GM18858 (cell line): ENCODE measurements at regions not wholly inside any gene's neighbourhood (a gene's known extent, or its start where the extent isn't known, plus 50 kb on each side); places are given as distances from the start of the nearest gene placed in this dataset.
"Not testable (repeated sequence)": the region's sequence is repeated elsewhere in the genome, so short reads cannot be mapped to it uniquely, and the experiment has no call there.

Experiments
- ATAC-seq: cut with Tn5 transposase; IDR thresholded peaks from one replicate; pipeline ENCODE4 v1.9.1; 2021; ENCODE audit not compliant: unreplicated experiment

DNA sequence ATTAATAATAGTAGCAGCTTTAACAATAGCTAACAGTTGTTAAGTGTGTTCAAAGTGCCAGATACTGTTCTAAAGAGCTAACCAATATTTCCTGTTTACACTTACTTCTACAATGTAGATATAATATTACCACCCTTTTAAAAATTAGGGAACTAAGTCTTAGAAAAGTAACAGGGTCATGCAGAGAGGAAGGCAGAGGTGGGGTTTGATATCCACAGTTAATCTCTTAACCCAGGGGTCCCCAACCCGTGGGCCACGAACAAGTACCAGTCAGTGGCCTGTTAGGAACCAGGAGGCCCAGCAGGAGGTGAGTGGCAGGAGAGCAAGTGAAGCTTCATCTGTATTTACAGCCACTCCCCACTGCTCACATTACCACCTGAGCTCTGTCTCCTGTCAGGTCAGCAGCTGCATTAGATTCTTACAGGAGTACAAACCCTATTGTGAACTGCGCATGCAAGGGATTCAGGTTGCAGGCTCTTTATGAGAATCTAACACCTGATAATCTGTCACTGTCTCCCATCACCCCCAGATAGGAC, 89.1 kb downstream of the ACTL7B start:
- no peak for ATAC-seq

DNA sequence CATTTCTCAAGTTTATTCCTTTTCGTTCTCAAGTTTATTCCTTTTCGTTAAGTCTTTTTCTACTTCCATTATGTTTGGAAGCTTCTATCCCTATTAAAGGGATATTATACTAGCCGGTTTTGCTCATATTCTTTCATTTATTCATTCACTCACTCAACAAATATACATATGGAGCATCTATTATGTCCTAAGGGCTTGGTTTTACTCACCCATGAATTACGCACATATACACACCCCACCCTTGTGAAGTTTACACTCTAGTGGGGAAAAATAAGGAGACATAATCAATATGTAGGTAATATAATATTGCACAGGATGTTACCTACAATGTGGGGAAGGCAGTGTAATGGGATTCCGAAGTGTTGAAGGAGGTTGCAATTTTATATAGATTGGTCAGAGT, 90.5 kb downstream of the ACTL7B start:
- no peak for ATAC-seq

DNA sequence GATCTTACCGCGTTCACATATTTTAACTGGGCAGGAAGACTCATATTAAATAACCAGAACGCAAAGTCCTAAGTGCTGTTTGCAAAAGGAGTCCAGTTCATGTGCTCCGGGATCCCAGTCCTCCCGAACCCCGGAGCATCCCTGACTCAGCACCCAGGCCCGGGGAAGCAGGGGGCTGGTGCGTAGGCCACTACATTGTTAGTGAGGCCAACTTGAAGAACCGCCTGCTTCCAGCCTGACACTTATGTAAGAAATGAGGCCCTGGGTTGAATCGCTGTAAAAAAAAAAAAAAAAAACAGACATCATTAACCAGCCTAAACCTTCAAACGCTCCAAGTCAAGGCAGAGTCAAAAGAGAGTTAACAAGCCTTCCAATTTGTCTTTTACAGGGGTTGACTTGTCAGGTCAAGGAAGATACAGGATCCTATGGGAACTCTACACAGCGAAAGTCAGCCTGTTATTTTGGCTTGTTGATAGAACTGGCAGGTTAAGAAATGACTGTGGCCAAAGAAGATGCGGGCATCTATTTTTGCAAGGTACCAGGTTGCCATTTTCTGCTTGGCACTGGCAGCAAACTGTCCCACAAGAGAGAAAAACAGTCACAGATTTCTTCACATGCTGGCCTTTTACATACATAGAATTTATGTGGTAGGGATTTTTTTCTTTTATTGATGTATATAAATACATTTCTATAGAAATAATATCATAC, 93.3 kb downstream of the ACTL7B start:
- no peak for ATAC-seq

DNA sequence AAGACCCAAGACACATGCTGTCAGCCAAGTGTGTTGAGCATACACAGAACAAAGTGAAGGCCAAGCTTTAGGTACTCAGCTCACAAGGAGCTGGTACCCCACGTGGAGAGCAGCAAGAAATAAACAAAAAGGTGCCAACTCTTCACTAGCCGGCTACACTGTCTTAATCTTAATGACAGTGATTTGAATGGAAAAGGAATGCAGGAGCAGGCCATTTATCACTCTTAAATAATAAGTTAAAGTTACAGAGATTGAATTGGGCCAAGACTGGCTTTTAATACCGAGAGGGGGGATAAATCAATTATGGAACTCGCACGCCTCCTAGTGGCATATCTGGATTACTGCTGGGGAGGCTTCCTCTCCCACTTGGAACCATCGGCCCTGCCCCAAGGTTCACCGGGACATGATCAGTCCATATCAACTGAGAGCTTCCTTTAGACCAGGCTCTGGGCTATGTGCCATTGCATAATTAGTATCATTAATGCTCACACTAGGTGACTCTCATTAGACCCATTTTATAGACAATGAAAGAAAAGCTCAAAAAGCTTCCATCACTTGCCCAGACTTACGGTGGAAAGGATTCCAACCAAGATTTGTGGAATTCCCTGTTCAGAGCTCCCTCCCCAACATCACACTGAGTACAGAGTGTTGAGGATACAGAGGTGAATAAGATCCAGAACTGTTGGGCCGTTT, 94.0 kb downstream of the ACTL7B start:
- no peak for ATAC-seq

DNA sequence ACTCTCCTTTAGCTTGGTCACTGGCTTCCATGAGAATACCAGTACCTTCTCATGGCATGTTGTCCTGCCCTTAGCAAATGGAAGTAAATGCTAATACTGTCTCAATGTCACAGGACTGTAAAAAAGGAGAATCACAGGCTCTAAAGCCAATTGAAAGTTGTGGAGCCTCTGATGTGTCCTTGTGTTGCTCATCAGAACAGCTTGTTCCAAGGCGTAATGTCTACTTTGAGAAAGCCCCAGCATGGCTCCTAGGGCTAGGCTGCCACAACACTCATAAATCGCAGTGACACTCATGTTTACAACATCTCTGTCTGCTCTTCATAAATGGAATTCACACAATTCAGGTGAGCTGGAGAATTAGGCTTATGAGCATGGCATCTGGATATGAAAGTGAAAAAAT, 94.9 kb downstream of the ACTL7B start:
- ATAC-seq: no peak

DNA sequence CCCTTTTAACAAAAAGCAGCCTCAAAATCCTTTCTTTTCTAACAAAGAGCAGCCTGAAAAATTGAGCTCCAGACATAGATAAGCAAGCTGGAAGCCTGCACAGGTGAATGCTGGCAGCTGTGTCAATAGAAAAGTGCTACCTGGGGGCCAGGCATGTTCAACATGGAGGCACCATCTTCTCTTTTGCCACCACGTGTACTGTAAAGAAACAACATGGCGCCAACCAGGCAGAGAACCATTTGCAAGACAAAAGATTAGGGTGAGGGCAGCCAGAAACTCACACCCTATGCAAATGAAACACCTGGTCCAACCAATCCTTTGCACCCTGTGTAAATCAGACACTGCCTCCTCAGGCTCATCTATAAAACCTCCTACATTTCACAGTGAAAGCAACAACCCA, 96.0 kb downstream of the ACTL7B start:
- ATAC-seq: no peak

DNA sequence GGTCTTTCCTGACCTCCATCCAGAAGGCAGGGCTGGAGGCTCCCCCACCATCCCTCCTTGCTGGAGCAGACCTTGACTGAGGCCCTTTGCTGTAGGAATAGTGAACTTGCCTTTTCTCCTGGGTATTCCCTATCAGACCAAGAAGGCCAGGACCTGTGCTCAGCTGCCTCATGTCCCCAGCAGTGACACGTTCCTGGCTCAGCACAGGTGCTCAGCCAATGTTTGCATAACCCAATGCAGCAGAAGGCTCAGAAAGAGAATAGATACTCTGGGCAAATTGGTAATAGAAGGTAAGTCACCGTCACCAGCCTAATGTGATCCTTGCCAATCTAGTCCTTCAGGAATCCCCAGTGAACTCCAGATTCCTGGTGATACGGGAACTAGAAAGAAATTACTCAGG, 96.4 kb downstream of the ACTL7B start:
- no peak for ATAC-seq

DNA sequence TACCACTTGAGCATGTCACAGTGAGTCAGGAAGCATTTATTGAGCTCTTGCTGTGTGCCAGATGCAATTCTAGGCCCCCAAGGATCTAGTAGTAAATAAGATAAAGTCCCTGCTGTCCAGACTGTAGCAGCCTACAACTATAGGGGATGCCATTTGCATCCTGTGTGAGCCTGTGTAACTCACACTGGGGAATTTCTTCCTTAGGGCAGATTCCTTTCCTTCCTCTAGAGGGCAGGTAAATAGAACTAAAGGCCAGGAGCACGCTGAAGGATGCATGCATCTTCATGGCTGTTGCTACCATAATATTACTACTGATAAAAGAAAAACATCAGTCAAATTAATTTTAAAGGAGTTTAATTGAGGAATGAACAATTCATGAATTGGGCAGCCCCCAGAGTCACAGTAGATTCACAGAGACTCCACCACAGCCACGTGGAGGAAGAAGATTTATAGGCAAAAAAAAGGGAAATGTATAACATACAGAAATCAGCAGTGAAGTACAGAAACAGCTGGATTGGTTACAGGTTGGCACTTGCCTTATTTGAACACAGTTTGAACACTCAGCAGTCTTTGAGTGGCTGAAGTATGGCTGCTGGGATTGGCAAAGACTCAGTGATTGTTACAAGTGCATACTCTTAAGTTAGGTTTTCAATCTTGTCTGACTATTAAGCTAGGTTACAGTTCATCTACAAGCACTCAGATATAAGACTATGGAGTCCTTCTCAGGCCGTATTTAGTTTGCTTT, 98.9 kb downstream of the ACTL7B start:
- ATAC-seq: no peak

DNA sequence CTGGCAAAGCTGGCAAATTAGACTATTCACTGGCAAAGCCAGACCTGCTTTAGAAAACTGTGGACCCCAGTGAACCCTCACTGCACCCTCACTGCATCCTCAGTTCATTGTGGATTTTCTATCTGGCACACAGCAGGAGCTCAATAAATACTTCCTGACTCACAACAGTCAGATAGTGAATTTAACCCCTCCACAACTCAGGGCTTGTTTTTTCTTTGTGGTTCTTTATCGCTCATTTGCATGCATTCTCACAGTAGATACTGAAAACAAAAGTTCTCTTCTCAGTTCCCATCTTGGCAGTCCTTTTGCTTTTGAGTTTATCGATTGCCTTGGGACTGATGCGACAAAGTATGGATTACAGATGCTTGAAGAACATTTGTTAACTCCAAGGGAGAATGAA, 99.8 kb downstream of the ACTL7B start:
- peak; percentile 92 for ATAC-seq

DNA sequence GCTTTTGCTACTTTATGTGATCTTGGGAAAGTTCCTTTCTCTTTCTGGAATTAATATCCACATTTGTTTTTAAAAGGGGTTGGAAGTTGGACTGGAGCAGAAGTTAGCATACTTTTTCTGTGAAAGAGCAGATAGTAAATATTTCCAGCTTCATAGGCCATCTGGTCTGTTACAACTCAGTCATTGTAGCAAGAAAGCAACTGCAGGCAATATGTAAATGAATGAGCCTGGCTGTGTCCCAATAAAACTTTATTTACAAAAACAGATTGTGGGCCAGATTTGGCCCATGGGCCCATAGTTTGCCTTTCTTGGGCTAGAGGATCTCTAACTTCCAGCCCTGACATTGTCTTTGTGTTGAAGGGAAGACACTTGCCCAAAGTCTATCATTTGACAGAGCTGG, 104.4 kb downstream of the ACTL7B start:
- no peak for ATAC-seq

DNA sequence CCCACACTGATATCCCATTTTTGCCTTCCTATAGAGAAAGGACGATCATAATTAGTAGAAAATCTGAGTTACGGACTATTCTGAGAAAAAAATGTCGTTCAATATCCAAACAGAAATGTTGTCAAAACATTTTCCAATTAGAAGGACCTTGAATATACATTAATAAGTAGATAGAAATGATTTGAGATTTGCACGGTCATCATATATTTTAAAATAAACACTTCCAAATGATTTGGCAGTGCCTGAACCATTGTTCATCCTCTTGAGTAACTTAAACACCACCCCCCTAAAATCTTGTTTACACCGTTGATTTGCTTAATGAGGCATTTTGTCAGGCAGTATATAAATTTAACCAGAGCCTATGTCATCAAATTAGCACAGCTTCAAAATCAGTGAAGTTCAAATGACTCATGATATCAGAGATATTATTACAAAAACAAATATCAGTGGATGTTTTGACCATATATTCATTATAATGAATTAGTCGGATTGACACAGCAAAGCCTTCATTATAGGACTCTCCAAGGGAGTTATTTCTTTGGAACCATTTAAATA, 105.0 kb downstream of the ACTL7B start:
- no peak for ATAC-seq

DNA sequence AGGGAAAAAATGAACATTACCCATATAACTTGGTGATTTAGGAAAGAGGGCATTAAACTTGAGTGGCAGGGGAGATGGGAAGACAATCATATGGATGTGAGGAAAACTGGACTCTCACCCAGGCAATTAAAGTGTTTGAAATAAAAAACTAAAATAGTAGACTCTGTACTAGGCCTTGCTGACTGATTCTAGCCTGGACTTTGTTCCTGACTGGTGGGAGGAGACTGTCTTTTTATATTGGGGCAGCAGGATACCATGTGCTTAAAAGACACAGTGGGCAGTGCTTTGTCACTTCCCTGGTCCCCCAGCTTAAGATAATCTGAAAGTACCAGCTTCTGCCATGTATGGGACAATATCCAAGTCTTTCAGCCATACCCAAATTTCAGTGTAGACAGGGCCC, 107.0 kb downstream of the ACTL7B start:
- ATAC-seq: no peak

DNA sequence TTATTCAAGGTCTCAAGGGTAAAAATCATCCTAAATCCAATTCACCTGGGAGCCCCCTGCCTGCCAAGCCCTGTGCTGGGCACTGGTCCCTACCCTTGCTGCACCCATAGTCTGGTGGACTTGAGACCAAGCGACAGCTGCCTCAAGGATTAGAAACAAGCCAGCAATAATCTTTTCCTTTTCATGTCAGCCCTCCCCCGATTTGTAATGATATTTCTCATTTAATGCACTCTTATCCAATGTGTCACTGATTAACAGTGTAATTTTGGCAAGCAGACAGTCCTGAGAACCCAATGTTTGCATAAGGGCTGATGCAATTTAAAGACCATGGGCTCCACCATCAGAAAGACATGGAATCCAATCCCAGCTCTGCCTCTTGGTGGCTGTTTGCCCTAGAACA, 108.9 kb downstream of the ACTL7B start:
- no peak for ATAC-seq

DNA sequence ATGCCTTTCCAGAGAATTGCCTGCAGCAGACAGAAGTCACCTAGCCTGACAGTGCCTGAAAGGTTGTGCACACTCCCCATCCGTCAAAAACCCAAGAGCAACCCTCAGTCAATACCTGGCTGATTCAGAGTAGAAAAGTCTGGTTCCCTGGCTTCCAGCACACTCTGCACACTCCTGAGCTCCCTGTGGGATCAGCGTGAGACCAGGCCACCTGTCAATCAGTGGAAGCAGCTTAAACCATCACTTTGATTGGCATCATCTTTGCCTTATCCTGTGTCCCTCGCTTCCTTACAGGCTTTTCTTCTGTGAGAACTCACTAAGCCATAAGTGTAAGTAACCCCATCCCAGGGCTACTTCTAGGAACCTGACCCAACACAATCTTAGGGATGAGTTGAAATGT, 109.8 kb downstream of the ACTL7B start:
- no peak for ATAC-seq

DNA sequence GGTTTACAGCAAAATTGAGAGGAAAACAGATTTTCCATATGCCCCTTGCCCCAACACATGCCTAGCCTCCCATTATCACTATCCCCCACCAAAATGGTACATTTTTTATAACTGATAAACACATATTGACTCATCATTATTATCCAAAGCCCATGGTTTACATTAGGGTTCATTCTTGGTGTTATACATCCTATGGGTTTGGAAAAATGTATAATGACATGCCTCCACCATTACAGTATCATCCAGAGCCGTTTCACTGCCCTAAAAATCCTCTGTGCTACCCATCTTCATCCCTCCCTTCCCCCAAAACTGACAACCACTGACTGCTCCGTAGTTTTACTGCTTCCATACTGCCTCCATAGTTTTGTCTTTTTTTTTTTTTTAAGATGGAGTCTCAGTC, 111.1 kb downstream of the ACTL7B start:
- ATAC-seq: no peak

DNA sequence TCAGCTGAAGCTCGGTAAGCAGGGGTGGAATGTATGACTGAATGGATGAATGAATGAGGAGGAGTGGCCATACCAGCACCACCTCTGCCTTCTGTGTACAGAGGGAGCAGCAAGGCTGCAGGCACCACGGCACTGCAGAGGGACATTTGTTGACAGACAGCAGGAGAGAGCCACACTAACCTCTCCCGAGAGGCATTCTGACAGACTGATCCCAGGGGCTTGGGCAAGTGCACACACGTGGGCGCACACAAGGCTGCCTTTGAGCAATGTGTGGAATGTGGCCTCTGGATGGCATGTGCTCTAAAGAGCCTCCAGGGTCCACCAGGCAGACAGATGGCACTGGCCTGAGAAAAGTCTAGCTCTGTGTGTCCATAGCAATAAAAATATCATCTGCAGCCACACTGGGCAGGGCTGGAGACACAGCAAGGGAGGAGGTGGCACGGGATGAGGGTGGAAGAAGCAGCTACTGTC, 111.8 kb downstream of the ACTL7B start:
- ATAC-seq: no peak

DNA sequence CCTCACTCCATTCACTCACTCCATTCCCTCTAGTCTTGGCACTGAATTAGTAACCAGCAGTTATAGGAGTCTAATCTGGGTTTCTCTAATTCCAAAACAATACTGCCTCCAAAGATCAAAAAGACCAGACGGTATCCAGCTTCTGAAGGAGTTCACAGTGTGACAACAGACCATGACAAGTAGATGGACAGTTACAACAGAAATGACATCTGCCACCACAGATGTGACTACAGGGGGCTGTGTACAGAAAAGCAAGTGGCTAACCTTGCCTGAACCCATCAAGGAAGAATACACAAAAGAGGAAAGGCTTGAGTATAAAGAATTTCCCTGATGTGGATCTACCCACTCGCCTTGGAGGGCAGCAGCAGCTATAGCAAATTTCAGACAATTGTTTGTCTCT, 112.4 kb downstream of the ACTL7B start:
- ATAC-seq: no peak

DNA sequence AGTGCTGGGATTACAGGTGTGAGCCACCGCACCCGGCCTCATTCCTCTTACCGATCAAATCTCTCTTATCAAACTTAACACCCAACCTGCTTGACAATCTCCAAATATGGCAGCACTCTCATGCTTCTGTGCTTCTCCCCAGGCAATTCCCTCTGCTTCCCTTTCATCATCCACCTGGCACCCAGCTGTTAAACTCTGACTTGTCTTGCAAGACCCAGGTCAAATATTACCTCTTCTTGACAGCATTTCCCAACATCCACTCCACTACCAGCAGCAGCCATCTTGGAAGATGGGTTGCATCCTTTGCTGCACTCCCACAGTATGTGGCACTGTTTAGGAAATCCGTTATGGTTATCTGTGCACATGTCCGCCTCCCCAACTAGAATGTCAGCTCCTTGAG, 113.6 kb downstream of the ACTL7B start:
- ATAC-seq: no peak

DNA sequence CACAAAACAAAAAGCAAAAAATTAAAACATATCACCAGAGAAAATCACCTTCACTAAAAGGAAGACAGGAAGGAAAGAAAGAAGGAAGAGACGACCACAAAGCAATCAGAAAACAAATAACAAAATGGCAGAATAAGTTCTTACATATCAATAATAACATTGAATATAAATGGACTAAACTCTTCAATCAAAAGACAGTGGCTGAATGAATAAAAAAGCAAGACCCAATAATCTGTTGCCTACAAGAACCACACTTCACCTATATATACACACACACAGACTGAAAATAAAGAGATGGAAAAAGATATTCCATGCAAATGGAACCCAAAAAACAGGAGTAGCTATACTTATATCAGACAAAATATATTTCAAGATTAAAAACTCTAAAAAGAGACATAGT, 124.5 kb downstream of the ACTL7B start:
- ATAC-seq: not testable (repeated sequence)

DNA sequence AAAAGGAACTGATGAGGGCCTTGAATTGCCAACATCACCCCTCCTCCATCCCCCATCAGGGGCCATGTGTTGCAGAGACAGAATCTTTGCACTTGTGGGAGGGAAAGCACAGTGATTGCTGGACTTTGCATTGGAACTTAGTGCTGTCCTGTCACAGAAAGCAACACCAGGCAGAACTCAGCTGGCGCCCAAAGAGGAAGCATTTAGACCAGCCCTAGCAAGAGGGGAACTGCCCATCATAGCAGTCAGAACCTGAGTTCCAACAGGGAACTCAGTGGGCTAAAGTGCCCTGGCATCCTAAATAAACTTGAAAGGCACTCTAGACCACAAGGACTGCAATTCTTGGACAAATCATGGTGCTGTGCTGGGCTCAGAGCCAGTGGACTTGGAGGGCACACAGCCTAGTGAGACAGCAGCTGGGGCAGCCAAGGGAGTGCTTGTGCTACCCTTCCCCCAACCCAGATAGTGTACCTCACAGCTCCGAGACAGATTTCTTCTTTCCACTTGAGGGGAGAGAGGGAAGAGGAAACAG, 128.1 kb downstream of the ACTL7B start:
- no peak for ATAC-seq

DNA sequence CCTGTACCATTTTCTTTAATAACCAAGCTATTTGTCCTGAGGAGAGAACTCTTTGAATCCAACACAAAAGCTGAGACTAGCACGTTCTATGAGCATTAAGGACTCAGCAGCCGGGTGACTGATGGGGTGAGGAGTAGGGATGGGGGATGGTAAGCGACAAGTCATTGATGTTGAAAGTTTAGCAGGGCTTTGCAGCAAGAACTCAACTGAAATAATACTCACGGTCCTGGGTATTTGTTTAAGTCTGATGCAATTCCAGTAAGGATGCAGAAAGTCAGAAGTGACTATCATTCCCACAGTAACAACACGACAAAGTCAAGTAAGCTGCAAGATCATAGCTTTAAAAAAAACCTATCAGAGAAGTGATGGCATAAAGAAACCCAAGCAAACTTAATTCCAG, 131.1 kb downstream of the ACTL7B start:
- no peak for ATAC-seq
